Peyer's patch (tissue), 4 donors: ENCODE measurements at regions not wholly inside any gene's neighbourhood (a gene's known extent, or its start where the extent isn't known, plus 50 kb on each side); places are given as distances from the start of the nearest gene placed in this dataset.

Source experiments
- DNase-seq, 3 donors: peaks; one replicate each; pipeline ENCODE4 v3.0.0-alpha.2; 2017 to 2019
- H3K27ac ChIP-seq, 4 donors: fragments of 200-600 bp; sonication (generic); one replicate each; pipeline ENCODE4 v1.5.1; 2016 to 2019
- H3K27me3 ChIP-seq, 2 donors: fragments of 200-600 bp; sonication (generic); one replicate each; pipeline ENCODE4 v1.5.1; 2019
- H3K36me3 ChIP-seq, 3 donors: fragments of 200-600 bp; sonication (generic); one replicate each; pipeline ENCODE4 v1.5.1; 2016 to 2019
- H3K4me1 ChIP-seq, 4 donors: fragments of 200-600 bp; sonication (generic); one replicate each; pipeline ENCODE4 v1.5.1; 2016 to 2019
- H3K4me3 ChIP-seq, 4 donors: fragments of 200-600 bp; sonication (generic); 1 replicate in 3 of 4; 2 replicates in 1 of 4; pipeline ENCODE4 v1.5.1; 2016 to 2019; ENCODE audit warnings: mild to moderate bottlenecking in 1 of 4
- H3K9me3 ChIP-seq, 4 donors: fragments of 200-600 bp; sonication (generic); one replicate each; pipeline ENCODE4 v1.5.1; 2016 to 2019; ENCODE audit warnings: mild to moderate bottlenecking in 1 of 4
- CTCF ChIP-seq, 6 experiments: fragments of 450-650 bp in 4 of 6; fragments of 200-600 bp in 2 of 6; sonication (generic) in 1 of 6; IDR thresholded peaks; one replicate each; pipeline ENCODE4 v1.5.1; 2017 to 2019; ENCODE audit warnings: antibody characterized with exemption in 6 of 6, mild to moderate bottlenecking in 3 of 6, moderate library complexity in 1 of 6
- POLR2A ChIP-seq, 2 donors: fragments of 450-650 bp; IDR thresholded peaks; one replicate each; pipeline ENCODE4 v1.5.1; 2017; ENCODE audit warnings: antibody characterized with exemption in 2 of 2, mild to moderate bottlenecking in 2 of 2, moderate library complexity in 2 of 2

- TF ChIP-seq CTCF (IDR thresholded peaks at IDR 0.05), result no peak
- Histone ChIP-seq H3K27me3 (no peaks in the 10 kb centered on the region), H3K4me1 (peaks cover 0 to 4% (median 0%) of the 10 kb centered on the region in 4 donors), H3K27ac (peak overlapping the region in 2 of 4 donors; percentile 1 to 52), H3K9me3 (no peaks in the 10 kb centered on the region), H3K36me3 (no peaks in the 10 kb centered on the region), H3K4me3 (no peak overlapping the region)
- DNase-seq, result no peak
These were observed 440.6 kb downstream of the MCTP2 start for GRCh38 chr15:94671858-94672532.

GRCh38 chr15:94673801-94674200 is 442.4 kb downstream of the MCTP2 start:
- no peak for DNase-seq
- Histone ChIP-seq H3K36me3 (no peaks in the 10 kb centered on the region), H3K4me1 (peaks cover 0 to 4% (median 0%) of the 10 kb centered on the region in 4 donors), H3K9me3 (no peaks in the 10 kb centered on the region), H3K4me3 (no peak overlapping the region), H3K27me3 (no peaks in the 10 kb centered on the region), H3K27ac (no peak overlapping the region)
- no peak for TF ChIP-seq CTCF (IDR thresholded peaks at IDR 0.05)
- no peak for TF ChIP-seq POLR2A (IDR thresholded peaks at IDR 0.05)

GRCh38 chr15:94674296-94674695 is 442.9 kb downstream of the MCTP2 start:
- DNase-seq, result no peak
- Histone ChIP-seq H3K36me3 (no peaks in the 10 kb centered on the region), H3K27me3 (no peaks in the 10 kb centered on the region), H3K4me1 (peaks cover 0 to 4% (median 0%) of the 10 kb centered on the region in 4 donors), H3K27ac (no peak overlapping the region), H3K4me3 (no peak overlapping the region), H3K9me3 (no peaks in the 10 kb centered on the region)
- TF ChIP-seq CTCF (IDR thresholded peaks at IDR 0.05) (no peak), POLR2A (IDR thresholded peaks at IDR 0.05) (no peak)

GRCh38 chr15:94677202-94677790 is 445.9 kb downstream of the MCTP2 start:
- no peak for DNase-seq
- H3K9me3 ChIP-seq, result no peaks in the 10 kb centered on the region
- H3K36me3 ChIP-seq, result no peaks in the 10 kb centered on the region
- H3K27ac ChIP-seq, result no peak overlapping the region
- H3K4me1 ChIP-seq, result no peaks in the 10 kb centered on the region
- H3K27me3 ChIP-seq, result no peaks in the 10 kb centered on the region
- H3K4me3 ChIP-seq, result no peak overlapping the region
- TF ChIP-seq CTCF (IDR thresholded peaks at IDR 0.05) (no peak), POLR2A (IDR thresholded peaks at IDR 0.05) (no peak)

- TF ChIP-seq POLR2A (IDR thresholded peaks at IDR 0.05), result no peak
- no peak for TF ChIP-seq CTCF (IDR thresholded peaks at IDR 0.05)
- no peak overlapping the region for H3K27ac ChIP-seq
- no peak for DNase-seq
- no peaks in the 10 kb centered on the region for H3K9me3 ChIP-seq
- H3K27me3 ChIP-seq, result no peaks in the 10 kb centered on the region
- H3K4me3 ChIP-seq, result no peak overlapping the region
- no peaks in the 10 kb centered on the region for H3K36me3 ChIP-seq
- H3K4me1 ChIP-seq, result no peaks in the 10 kb centered on the region
These were observed 450.8 kb downstream of the MCTP2 start for GRCh38 chr15:94682171-94682570.
